Liver (tissue), 7 donors: ENCODE measurements at regions not wholly inside any gene's neighbourhood (a gene's known extent, or its start where the extent isn't known, plus 50 kb on each side); places are given as distances from the start of the nearest gene placed in this dataset.

Experiments used
- DNase-seq: peaks from one replicate; pipeline ENCODE4 v3.0.0-alpha.2; 2017; ENCODE audit warnings: low spot score
- H3K27ac ChIP-seq, 2 donors: one replicate each; pipeline ENCODE4 v1.7.0; 2013; ENCODE audit warnings: inconsistent platforms in 2 of 2, low read length in 2 of 2, control low read depth in 1 of 2, low read depth in 1 of 2, mild to moderate bottlenecking in 1 of 2
- H3K27me3 ChIP-seq, 4 donors: one replicate each; pipeline versions ENCODE4 v1.6.1 to v1.7.0; 2013; ENCODE audit warnings: low read length in 3 of 4, inconsistent platforms in 1 of 4, mild to moderate bottlenecking in 1 of 4, moderate library complexity in 1 of 4; ENCODE audit not compliant: control insufficient read depth in 4 of 4, insufficient read depth in 4 of 4
- H3K36me3 ChIP-seq, 4 donors: one replicate each; pipeline versions ENCODE4 v1.6.1 to v1.7.0; 2013; ENCODE audit warnings: low read length in 3 of 4, mild to moderate bottlenecking in 3 of 4, low read depth in 1 of 4, moderate library complexity in 1 of 4; ENCODE audit not compliant: control insufficient read depth in 4 of 4, insufficient read depth in 3 of 4
- H3K4me1 ChIP-seq, 4 donors: one replicate each; pipeline versions ENCODE4 v1.6.1 to v1.7.0; 2013; ENCODE audit warnings: low read length in 3 of 4, mild to moderate bottlenecking in 3 of 4, moderate library complexity in 1 of 4; ENCODE audit not compliant: control insufficient read depth in 4 of 4, insufficient read depth in 4 of 4
- H3K4me3 ChIP-seq, 3 donors: one replicate each; pipeline versions ENCODE4 v1.6.1 to v1.7.0; 2013; ENCODE audit warnings: low read length in 3 of 3, control low read depth in 1 of 3, low read depth in 1 of 3, mild to moderate bottlenecking in 1 of 3
- H3K9ac ChIP-seq, 2 donors: one replicate each; pipeline ENCODE4 v1.7.0; 2013; ENCODE audit warnings: low read length in 2 of 2, mild to moderate bottlenecking in 2 of 2, moderate library complexity in 2 of 2, control low read depth in 1 of 2, low read depth in 1 of 2
- H3K9me3 ChIP-seq, 4 donors: one replicate each; pipeline versions ENCODE4 v1.6.1 to v1.7.0; 2013; ENCODE audit warnings: low read length in 3 of 4; ENCODE audit not compliant: control insufficient read depth in 4 of 4
- EGR1 ChIP-seq, 2 donors: IDR thresholded peaks; 2 replicates each; pipeline ENCODE4 v1.6.1; 2016 to 2018; ENCODE audit warnings: antibody characterized with exemption in 2 of 2, low read depth in 2 of 2
- FOXA1 ChIP-seq: IDR thresholded peaks from 2 replicates; pipeline ENCODE4 v1.6.1; 2016; ENCODE audit warnings: antibody characterized with exemption
- GABPA ChIP-seq, 2 donors: IDR thresholded peaks in 1 of 2; conservative IDR thresholded peaks in 1 of 2; 2 replicates each; pipeline ENCODE4 v1.6.1; 2016; ENCODE audit warnings: antibody characterized with exemption in 2 of 2, mild to moderate bottlenecking in 1 of 2, moderate library complexity in 1 of 2
- HNF4A ChIP-seq, 2 donors: conservative IDR thresholded peaks; 2 replicates each; pipeline ENCODE4 v1.6.1; 2016; ENCODE audit warnings: antibody characterized with exemption in 2 of 2, mild to moderate bottlenecking in 2 of 2
- HNF4G ChIP-seq: IDR thresholded peaks from 2 replicates; pipeline ENCODE4 v1.6.1; 2016; ENCODE audit warnings: antibody characterized with exemption
- JUND ChIP-seq, 2 donors: IDR thresholded peaks; 2 replicates each; pipeline ENCODE4 v1.6.1; 2016; ENCODE audit warnings: antibody characterized with exemption in 2 of 2
- MAX ChIP-seq: IDR thresholded peaks from 2 replicates; pipeline ENCODE4 v1.6.1; 2016; ENCODE audit warnings: antibody characterized with exemption
- NR2F2 ChIP-seq: IDR thresholded peaks from 2 replicates; pipeline ENCODE4 v1.6.1; 2016; ENCODE audit warnings: antibody characterized with exemption
- RAD21 ChIP-seq, 2 donors: IDR thresholded peaks; 2 replicates each; pipeline ENCODE4 v1.6.1; 2016; ENCODE audit warnings: antibody characterized with exemption in 2 of 2, mild to moderate bottlenecking in 2 of 2
- REST ChIP-seq: IDR thresholded peaks from 2 replicates; pipeline ENCODE4 v1.6.1; 2016; ENCODE audit warnings: antibody characterized with exemption, mild to moderate bottlenecking
- YY1 ChIP-seq: IDR thresholded peaks from 2 replicates; pipeline ENCODE4 v1.6.1; 2016; ENCODE audit warnings: antibody characterized with exemption, mild to moderate bottlenecking
- ZBTB33 ChIP-seq: IDR thresholded peaks from 2 replicates; pipeline ENCODE4 v1.6.1; 2016; ENCODE audit warnings: antibody characterized with exemption
- WGBS: extraction: QIAGEN DNeasy Blood & Tissue Kit; methylation state at CpG from one replicate; pipeline ENCODE4 v1.1.7; 2013; 5-methylcytosine and 5-hydroxymethylcytosine counted together
- donor health status: healthy.
- donor health status: healthy.
- donor health status: healthy.
- donor health status: healthy.

- H3K9ac ChIP-seq = no peak overlapping the region
- DNase-seq = no peak
- H3K4me1 ChIP-seq = no peaks in the 10 kb centered on the region
- H3K9me3 ChIP-seq = no peaks in the 10 kb centered on the region
- H3K27ac ChIP-seq = no peak overlapping the region
- no peaks in the 10 kb centered on the region for H3K36me3 ChIP-seq
- H3K27me3 ChIP-seq = no peaks in the 10 kb centered on the region
- 92% methylated on average over 2 of the region's 2 CpGs for WGBS
- TF ChIP-seq HNF4A (conservative IDR thresholded peaks at IDR 0.05) = no peak
- peak; percentile 51 to 53 for TF ChIP-seq RAD21 (IDR thresholded peaks at IDR 0.05)
- no peak overlapping the region for H3K4me3 ChIP-seq
These were observed 148.0 kb downstream of the SLC38A4 start for GRCh38 chr12:46677749-46678148.

GRCh38 chr12:46676797-46677520 lies 148.8 kb downstream of the SLC38A4 start:
- no peaks in the 10 kb centered on the region for H3K4me1 ChIP-seq
- H3K4me3 ChIP-seq = no peak overlapping the region
- 94% methylated on average over 7 of the region's 7 CpGs for WGBS
- H3K27ac ChIP-seq = no peak overlapping the region
- H3K9ac ChIP-seq = no peak overlapping the region
- DNase-seq = no peak
- no peaks in the 10 kb centered on the region for H3K27me3 ChIP-seq
- TF ChIP-seq MAX = no peak
- no peak for TF ChIP-seq NR2F2
- no peaks in the 10 kb centered on the region for H3K36me3 ChIP-seq
- no peaks in the 10 kb centered on the region for H3K9me3 ChIP-seq

- H3K36me3 ChIP-seq = no peaks in the 10 kb centered on the region
- DNase-seq = no peak
- no peaks in the 10 kb centered on the region for H3K4me1 ChIP-seq
- no peaks in the 10 kb centered on the region for H3K9me3 ChIP-seq
- H3K27ac ChIP-seq = no peak overlapping the region
- H3K9ac ChIP-seq = no peak overlapping the region
- TF ChIP-seq HNF4A (conservative IDR thresholded peaks at IDR 0.05) = no peak
- no peak for TF ChIP-seq HNF4G
- no peak for TF ChIP-seq FOXA1
- no peak for TF ChIP-seq YY1
- TF ChIP-seq MAX = no peak
- TF ChIP-seq ZBTB33 = no peak
- TF ChIP-seq REST = no peak
- TF ChIP-seq JUND (IDR thresholded peaks at IDR 0.05) = no peak
- TF ChIP-seq GABPA (IDR thresholded peaks at IDR 0.05 in 1 of 2, conservative IDR thresholded peaks at IDR 0.05 in 1 of 2) = no peak
- no peak for TF ChIP-seq EGR1 (IDR thresholded peaks at IDR 0.05; ENCODE audit: low read depth in 2 of 2)
- 84% methylated on average over 1 of the region's 1 CpG for WGBS
- H3K4me3 ChIP-seq = no peak overlapping the region
- H3K27me3 ChIP-seq = no peaks in the 10 kb centered on the region
These were observed 149.4 kb downstream of the SLC38A4 start for GRCh38 chr12:46676396-46676795.
